ENCODE measurements at regions not wholly inside any gene's neighbourhood (a gene's known extent, or its start where the extent isn't known, plus 50 kb on each side); places are given as distances from the start of the nearest gene placed in this dataset.

- DNase-seq (ENCODE audit: low spot score): no peak
These were observed 268.9 kb upstream of the KCNIP4 start for GRCh38 chr4:22217480-22217879.

GRCh38 chr4:22216278-22216677 lies 267.7 kb upstream of the KCNIP4 start:
- DNase-seq (ENCODE audit: low spot score): no peak

GRCh38 chr4:22215084-22215483 lies 266.5 kb upstream of the KCNIP4 start:
- no peak for DNase-seq (ENCODE audit: low spot score)

- no peak for DNase-seq (ENCODE audit: low spot score)
These were observed 255.1 kb upstream of the KCNIP4 start for GRCh38 chr4:22203711-22204011.

GRCh38 chr4:22202975-22203710 lies 254.6 kb upstream of the KCNIP4 start:
- no peak for DNase-seq (ENCODE audit: low spot score)

GRCh38 chr4:22202246-22202974 lies 253.8 kb upstream of the KCNIP4 start:
- DNase-seq (ENCODE audit: low spot score): no peak

- DNase-seq (ENCODE audit: low spot score): no peak
These were observed 252.7 kb upstream of the KCNIP4 start for GRCh38 chr4:22201256-22201655.

- no peak for DNase-seq (ENCODE audit: low spot score)
These were observed 248.0 kb upstream of the KCNIP4 start for GRCh38 chr4:22196551-22196950.

- no peak for DNase-seq (ENCODE audit: low spot score)
These were observed 243.5 kb upstream of the KCNIP4 start for GRCh38 chr4:22192084-22192511.

GRCh38 chr4:22191565-22191964 lies 243.0 kb upstream of the KCNIP4 start:
- no peak for DNase-seq (ENCODE audit: low spot score)

- DNase-seq (ENCODE audit: low spot score): no peak
These were observed 242.3 kb upstream of the KCNIP4 start for GRCh38 chr4:22190855-22191254.

GRCh38 chr4:22187203-22187820 lies 238.7 kb upstream of the KCNIP4 start:
- no peak for DNase-seq (ENCODE audit: low spot score)

GRCh38 chr4:22181736-22182135 lies 233.2 kb upstream of the KCNIP4 start:
- DNase-seq (ENCODE audit: low spot score): no peak

- no peak for DNase-seq (ENCODE audit: low spot score)
These were observed 230.7 kb upstream of the KCNIP4 start for GRCh38 chr4:22179124-22179874.

- DNase-seq (ENCODE audit: low spot score): no peak
These were observed 226.1 kb upstream of the KCNIP4 start for GRCh38 chr4:22174640-22175039.

- DNase-seq (ENCODE audit: low spot score): no peak
These were observed 221.8 kb upstream of the KCNIP4 start for GRCh38 chr4:22170353-22170752.

GRCh38 chr4:22167201-22167600 lies 218.6 kb upstream of the KCNIP4 start:
- DNase-seq (ENCODE audit: low spot score): no peak

GRCh38 chr4:22162454-22162853 lies 213.9 kb upstream of the KCNIP4 start:
- no peak for DNase-seq (ENCODE audit: low spot score)

GRCh38 chr4:22130741-22131140 lies 182.2 kb upstream of the KCNIP4 start:
- no peak for DNase-seq (ENCODE audit: low spot score)

GRCh38 chr4:22129454-22130029 lies 181.0 kb upstream of the KCNIP4 start:
- DNase-seq (ENCODE audit: low spot score): peak; percentile 67

- no peak for DNase-seq (ENCODE audit: low spot score)
These were observed 173.5 kb upstream of the KCNIP4 start for GRCh38 chr4:22122062-22122461.

- DNase-seq (ENCODE audit: low spot score): no peak
These were observed 166.7 kb upstream of the KCNIP4 start for GRCh38 chr4:22115262-22115661.
